AG09319 (cell line): ENCODE measurements at regions not wholly inside any gene's neighbourhood (a gene's known extent, or its start where the extent isn't known, plus 50 kb on each side); places are given as distances from the start of the nearest gene placed in this dataset.

Source experiments
- DNase-seq: peaks from one replicate; pipeline ENCODE4 v3.0.0-alpha.2; 2010; ENCODE audit warnings: low read depth; ENCODE audit errors: extremely low read depth
- CTCF ChIP-seq: IDR thresholded peaks from 2 replicates; pipeline ENCODE4 v1.5.1; 2011; ENCODE audit warnings: low read depth, mild to moderate bottlenecking, inconsistent platforms, low read length, moderate library complexity

GRCh38 chr6:14658886-14659561 lies 541.5 kb downstream of the CD83 start:
- no peak for TF ChIP-seq CTCF
- DNase-seq: no peak

DNA sequence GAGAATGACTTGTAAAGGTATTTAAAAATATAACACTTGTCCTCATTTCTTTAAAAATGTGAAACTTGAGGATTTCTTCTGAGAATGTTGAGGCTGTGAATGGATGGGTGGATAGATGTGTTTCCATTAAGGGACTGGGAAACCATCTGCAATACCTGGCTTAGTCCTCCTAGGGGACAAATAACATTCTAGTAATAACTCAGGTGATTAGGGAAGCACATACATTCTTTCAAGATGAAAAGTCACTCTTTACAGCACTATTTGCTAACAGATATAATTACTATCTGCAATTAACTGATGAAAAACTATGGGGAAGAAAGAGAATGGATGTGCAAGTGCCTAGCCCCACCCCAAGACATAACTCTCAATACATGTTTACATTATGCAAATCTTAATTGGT lies 542.3 kb downstream of the CD83 start:
- no peak for DNase-seq
- TF ChIP-seq CTCF: no peak

DNA sequence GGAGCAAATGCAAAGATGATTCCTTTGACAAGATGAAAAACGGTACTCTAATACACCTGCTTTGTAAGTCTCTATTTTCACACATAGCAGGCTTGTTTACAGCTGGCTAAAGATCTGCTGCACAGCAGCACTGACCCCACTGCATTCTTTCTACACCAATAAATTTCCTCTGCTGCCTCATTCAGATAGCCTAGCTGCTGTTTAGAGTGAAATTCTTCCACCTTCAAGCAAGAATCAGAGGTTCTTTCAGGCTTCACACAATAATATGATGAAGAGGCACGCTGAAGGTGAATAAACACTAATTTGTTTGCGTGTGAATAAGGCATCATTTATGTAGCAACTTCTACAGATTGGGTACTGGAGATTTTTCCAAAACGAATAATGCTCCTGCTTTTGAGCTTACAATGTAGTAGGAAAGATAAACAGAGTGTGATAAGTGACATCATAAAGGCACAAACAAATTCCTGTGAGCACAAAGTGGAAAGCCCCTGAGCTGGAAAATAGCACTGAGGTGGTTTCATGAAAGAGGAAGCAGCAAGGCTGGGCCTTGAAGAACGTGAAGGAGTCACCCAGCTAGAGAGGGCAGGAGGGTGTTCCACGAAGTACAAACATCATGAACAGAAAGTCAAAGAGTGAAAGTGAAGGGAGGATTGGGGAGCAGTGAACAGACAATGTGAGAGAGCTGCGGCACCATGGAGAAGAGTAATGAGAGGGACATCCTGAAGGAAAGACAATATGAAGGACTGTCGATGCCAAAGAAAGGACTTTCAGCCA lies 543.4 kb downstream of the CD83 start:
- DNase-seq: no peak
- no peak for TF ChIP-seq CTCF

GRCh38 chr6:14661691-14662090 lies 544.1 kb downstream of the CD83 start:
- no peak for DNase-seq
- TF ChIP-seq CTCF: no peak

- no peak for DNase-seq
- TF ChIP-seq CTCF: no peak
Measured at GRCh38 chr6:14664112-14664601, 546.6 kb downstream of the CD83 start.

DNA sequence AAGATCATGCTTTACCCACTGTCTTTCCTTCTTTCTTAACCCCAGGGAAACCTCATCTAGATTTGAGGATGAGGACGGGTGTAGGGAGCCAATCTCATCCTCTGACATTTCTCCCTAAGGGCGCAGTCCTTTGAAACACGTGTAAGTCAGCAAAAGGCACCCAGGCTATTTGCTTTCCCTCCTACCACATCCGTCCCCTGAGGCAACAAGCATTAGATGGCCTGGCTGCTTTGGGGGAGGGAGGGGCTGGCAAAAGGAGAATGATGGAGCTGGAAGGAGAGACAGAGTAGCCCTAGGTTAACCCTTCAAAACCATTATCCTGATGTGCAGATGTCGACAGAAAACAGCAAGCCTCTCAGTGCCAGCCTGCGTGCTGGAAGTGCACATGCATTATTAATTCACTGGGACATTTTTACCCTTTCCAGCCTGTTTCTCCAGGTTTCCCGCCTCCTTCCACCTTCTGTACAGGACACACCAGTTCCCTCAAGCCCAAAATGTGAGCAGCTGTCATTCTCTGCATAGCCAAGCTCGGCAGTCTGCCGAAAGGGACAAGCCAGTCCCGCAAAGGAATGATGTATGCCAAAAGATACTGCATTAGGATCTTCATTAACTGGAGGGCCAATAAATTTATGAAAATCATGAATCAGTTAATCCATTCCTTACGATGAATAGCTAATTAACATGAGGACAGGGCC lies 547.2 kb downstream of the CD83 start:
- DNase-seq: no peak
- TF ChIP-seq CTCF: no peak
